Mesenchymal stem cell (in vitro differentiated cells and primary cell): ENCODE measurements at regions not wholly inside any gene's neighbourhood (a gene's known extent, or its start where the extent isn't known, plus 50 kb on each side); places are given as distances from the start of the nearest gene placed in this dataset.

ENCODE experiments used
- DNase-seq: peaks from one replicate; pipeline ENCODE4 v3.0.0-alpha.2; 2013
- H2AFZ ChIP-seq: one replicate; pipeline ENCODE4 v1.6.1; 2013; ENCODE audit warnings: low read depth, mild to moderate bottlenecking, control low read depth, inconsistent platforms, low read length, moderate library complexity
- H2AK5ac ChIP-seq: 2 replicates; pipeline ENCODE4 v1.6.1; 2013; ENCODE audit warnings: low read length, moderate library complexity, mild to moderate bottlenecking, inconsistent platforms; ENCODE audit not compliant: severe bottlenecking
- H2BK120ac ChIP-seq: one replicate; pipeline ENCODE4 v1.6.1; 2013; ENCODE audit warnings: low read depth, mild to moderate bottlenecking, inconsistent platforms, low read length, moderate library complexity
- H2BK12ac ChIP-seq, 2 experiments: one replicate each; pipeline ENCODE4 v1.6.1; 2013; ENCODE audit warnings: inconsistent platforms in 2 of 2, low read length in 2 of 2, mild to moderate bottlenecking in 2 of 2, moderate library complexity in 2 of 2, control low read depth in 1 of 2
- H2BK15ac ChIP-seq: one replicate; pipeline ENCODE4 v1.6.1; 2013; ENCODE audit warnings: mild to moderate bottlenecking, low read depth, inconsistent platforms; ENCODE audit not compliant: poor library complexity, severe bottlenecking
- H2BK5ac ChIP-seq: 2 replicates; pipeline ENCODE4 v1.6.1; 2013; ENCODE audit warnings: low read depth, mild to moderate bottlenecking, low read length, control low read depth, inconsistent platforms; ENCODE audit not compliant: poor library complexity, severe bottlenecking
- H3K14ac ChIP-seq, 2 experiments: one replicate each; pipeline ENCODE4 v1.6.1; 2013; ENCODE audit warnings: inconsistent platforms in 2 of 2, low read length in 2 of 2, control low read depth in 1 of 2, mild to moderate bottlenecking in 1 of 2, moderate library complexity in 1 of 2
- H3K18ac ChIP-seq, 2 experiments: one replicate each; pipeline ENCODE4 v1.6.1; 2013; ENCODE audit warnings: inconsistent platforms in 2 of 2, low read length in 2 of 2, control low read depth in 1 of 2, low read depth in 1 of 2, mild to moderate bottlenecking in 1 of 2
- H3K23ac ChIP-seq, 2 experiments: one replicate each; pipeline ENCODE4 v1.6.1; 2013; ENCODE audit warnings: inconsistent platforms in 2 of 2, low read length in 2 of 2, mild to moderate bottlenecking in 2 of 2, moderate library complexity in 2 of 2, control low read depth in 1 of 2
- H3K27ac ChIP-seq: 2 replicates; pipeline ENCODE4 v1.5.1; 2013; ENCODE audit warnings: mild to moderate bottlenecking, moderate library complexity, low read length, control low read depth, inconsistent platforms; ENCODE audit not compliant: poor library complexity, severe bottlenecking
- H3K27me3 ChIP-seq, 2 experiments: 2 replicates each; pipeline versions ENCODE4 v1.6.1 to v1.7.0; 2013; ENCODE audit warnings: low read length in 2 of 2, mild to moderate bottlenecking in 2 of 2, moderate library complexity in 2 of 2, control low read depth in 1 of 2, inconsistent platforms in 1 of 2; ENCODE audit not compliant: control insufficient read depth in 1 of 2, insufficient read depth in 1 of 2
- H3K36me3 ChIP-seq, 2 experiments: 2 replicates each; pipeline versions ENCODE4 v1.6.1 to v1.7.0; 2013; ENCODE audit warnings: low read length in 2 of 2, control low read depth in 1 of 2, inconsistent platforms in 1 of 2, low read depth in 1 of 2, mild to moderate bottlenecking in 1 of 2; ENCODE audit not compliant: insufficient read depth in 2 of 2, control insufficient read depth in 1 of 2
- H3K4ac ChIP-seq, 2 experiments: one replicate each; pipeline ENCODE4 v1.6.1; 2013; ENCODE audit warnings: inconsistent platforms in 2 of 2, low read length in 2 of 2, mild to moderate bottlenecking in 2 of 2, moderate library complexity in 2 of 2, control low read depth in 1 of 2, low read depth in 1 of 2
- H3K4me1 ChIP-seq: 2 replicates; pipeline ENCODE4 v1.6.1; 2013; ENCODE audit warnings: low read depth, low read length, control low read depth; ENCODE audit not compliant: control insufficient read depth, insufficient read depth
- H3K4me2 ChIP-seq: 2 replicates; pipeline ENCODE4 v1.6.1; 2013; ENCODE audit warnings: low read length, mild to moderate bottlenecking, inconsistent platforms; ENCODE audit not compliant: poor library complexity, severe bottlenecking
- H3K4me3 ChIP-seq, 2 experiments: 2 replicates each; pipeline versions ENCODE4 v1.5.1 to v1.7.0; 2013; ENCODE audit warnings: low read length in 2 of 2, mild to moderate bottlenecking in 2 of 2, control low read depth in 1 of 2, low read depth in 1 of 2; ENCODE audit not compliant: insufficient read depth in 1 of 2
- H3K79me1 ChIP-seq: replicated peaks from 2 replicates; pipeline ENCODE4 v1.6.1; 2013; ENCODE audit warnings: mild to moderate bottlenecking, control low read depth, low read length, inconsistent platforms; ENCODE audit not compliant: poor library complexity, severe bottlenecking
- H3K9ac ChIP-seq: 2 replicates; pipeline ENCODE4 v1.7.0; 2013; ENCODE audit warnings: mild to moderate bottlenecking, low read length, moderate library complexity
- H3K9me3 ChIP-seq: 2 replicates; pipeline ENCODE4 v1.7.0; 2013; ENCODE audit warnings: mild to moderate bottlenecking, low read length; ENCODE audit not compliant: control insufficient read depth
- H4K8ac ChIP-seq: one replicate; pipeline ENCODE4 v1.6.1; 2013; ENCODE audit warnings: inconsistent platforms, mild to moderate bottlenecking, low read length, moderate library complexity
- H4K91ac ChIP-seq: one replicate; pipeline ENCODE4 v1.6.1; 2013; ENCODE audit warnings: mild to moderate bottlenecking, low read length, inconsistent platforms
- WGBS: methylation state at CpG from one replicate; pipeline ENCODE4 v1.1.7; 2013; ENCODE audit warnings: mixed read lengths; 5-methylcytosine and 5-hydroxymethylcytosine counted together

GRCh38 chr2:239650674-239651073, 249.9 kb upstream of the HDAC4 start:
- no peak overlapping the region for H2AFZ ChIP-seq
- peaks cover 5% of the 10 kb centered on the region for H3K9me3 ChIP-seq
- H2BK5ac ChIP-seq = no peak overlapping the region
- no peaks in the 10 kb centered on the region for H3K36me3 ChIP-seq
- H3K18ac ChIP-seq = no peak overlapping the region
- H2BK120ac ChIP-seq = no peak overlapping the region
- no peak overlapping the region for H2BK12ac ChIP-seq
- H3K4me3 ChIP-seq = no peak overlapping the region
- peaks cover 0 to 17% of the 10 kb centered on the region in 2 experiments for H3K27me3 ChIP-seq
- H3K9ac ChIP-seq = no peak overlapping the region
- no peak overlapping the region for H2AK5ac ChIP-seq
- no peak overlapping the region for H3K4me2 ChIP-seq
- H3K27ac ChIP-seq = no peak overlapping the region
- no peak overlapping the region for H4K8ac ChIP-seq
- H3K79me1 ChIP-seq = no peaks in the 10 kb centered on the region
- H2BK15ac ChIP-seq = no peak overlapping the region
- H3K23ac ChIP-seq = no peak overlapping the region
- 56% methylated on average over 1 of the region's 3 CpGs for WGBS
- no peak overlapping the region for H3K14ac ChIP-seq
- no peaks in the 10 kb centered on the region for H3K4me1 ChIP-seq
- no peak overlapping the region for H3K4ac ChIP-seq
- no peak for DNase-seq
- H4K91ac ChIP-seq = no peak overlapping the region

DNA sequence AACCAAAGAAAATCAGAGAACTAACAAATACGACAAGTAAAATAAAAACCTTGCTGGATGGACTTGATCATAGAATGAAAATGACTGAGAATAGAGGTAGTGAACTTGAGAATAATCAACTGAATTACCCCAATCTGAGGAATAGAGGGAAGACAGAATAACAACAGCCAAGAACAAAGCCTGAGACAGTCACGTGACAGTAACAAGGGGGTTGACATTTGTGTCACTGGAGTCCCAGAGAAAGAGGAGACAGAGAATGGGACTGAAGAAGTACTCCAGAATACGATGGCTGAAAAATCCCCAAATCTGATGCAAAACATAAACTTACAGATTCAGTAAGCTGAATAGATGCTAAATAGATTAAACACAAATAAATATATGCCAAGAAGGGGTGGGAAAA, 248.5 kb upstream of the HDAC4 start:
- no peak overlapping the region for H3K18ac ChIP-seq
- peaks cover 5% of the 10 kb centered on the region for H3K9me3 ChIP-seq
- 33% methylated on average over 1 of the region's 3 CpGs for WGBS
- H3K23ac ChIP-seq = no peak overlapping the region
- no peak overlapping the region for H3K9ac ChIP-seq
- H3K4me3 ChIP-seq = no peak overlapping the region
- H3K27me3 ChIP-seq = peaks cover 0 to 11% of the 10 kb centered on the region in 2 experiments
- no peak overlapping the region for H2BK5ac ChIP-seq
- H3K79me1 ChIP-seq = no peaks in the 10 kb centered on the region
- H3K4ac ChIP-seq = no peak overlapping the region
- H2BK12ac ChIP-seq = no peak overlapping the region
- no peak overlapping the region for H2BK15ac ChIP-seq
- no peaks in the 10 kb centered on the region for H3K4me1 ChIP-seq
- H3K4me2 ChIP-seq = no peak overlapping the region
- H4K91ac ChIP-seq = no peak overlapping the region
- H2AK5ac ChIP-seq = no peak overlapping the region
- no peak overlapping the region for H2AFZ ChIP-seq
- no peak overlapping the region for H2BK120ac ChIP-seq
- H3K36me3 ChIP-seq = no peaks in the 10 kb centered on the region
- no peak overlapping the region for H3K27ac ChIP-seq
- no peak overlapping the region for H4K8ac ChIP-seq
- DNase-seq = no peak
- H3K14ac ChIP-seq = no peak overlapping the region

DNA sequence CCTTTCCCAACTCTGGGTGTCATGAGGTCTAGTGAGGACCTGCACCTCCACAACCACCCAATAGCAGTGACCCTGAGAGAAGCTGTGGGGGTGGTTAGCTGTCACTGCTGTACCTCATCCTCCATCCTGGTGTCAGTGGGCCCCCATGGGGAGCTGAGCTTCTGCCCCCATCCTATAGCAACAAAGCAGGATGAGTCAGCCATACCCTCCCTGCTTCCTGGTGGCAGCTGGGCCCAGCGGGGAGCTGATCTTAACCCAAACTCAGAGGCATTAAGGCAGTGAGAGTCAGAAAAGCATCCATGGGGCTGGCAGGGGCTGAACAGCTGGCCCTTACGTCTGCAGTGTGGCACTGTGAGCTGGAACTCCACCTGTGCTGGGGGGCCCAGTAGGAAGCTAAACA, 247.8 kb upstream of the HDAC4 start:
- H3K4ac ChIP-seq = no peak overlapping the region
- no peak overlapping the region for H3K27ac ChIP-seq
- H3K23ac ChIP-seq = no peak overlapping the region
- no peak overlapping the region for H3K18ac ChIP-seq
- H3K4me3 ChIP-seq = no peak overlapping the region
- H2AK5ac ChIP-seq = no peak overlapping the region
- no peak overlapping the region for H3K4me2 ChIP-seq
- no peaks in the 10 kb centered on the region for H3K79me1 ChIP-seq
- no peak overlapping the region for H2BK120ac ChIP-seq
- DNase-seq = no peak
- H3K4me1 ChIP-seq = no peaks in the 10 kb centered on the region
- no peak overlapping the region for H2BK12ac ChIP-seq
- no peak overlapping the region for H2AFZ ChIP-seq
- no peak overlapping the region for H4K8ac ChIP-seq
- no peak overlapping the region for H4K91ac ChIP-seq
- H3K9me3 ChIP-seq = peaks cover 5% of the 10 kb centered on the region
- no peak overlapping the region for H2BK5ac ChIP-seq
- WGBS = 40% methylated on average over 2 of the region's 2 CpGs
- H3K27me3 ChIP-seq = peaks cover 0 to 11% of the 10 kb centered on the region in 2 experiments
- H3K9ac ChIP-seq = no peak overlapping the region
- no peaks in the 10 kb centered on the region for H3K36me3 ChIP-seq
- no peak overlapping the region for H3K14ac ChIP-seq
- no peak overlapping the region for H2BK15ac ChIP-seq

GRCh38 chr2:239647052-239647819, 246.4 kb upstream of the HDAC4 start:
- no peak overlapping the region for H2AK5ac ChIP-seq
- WGBS = 75% methylated on average over 8 of the region's 9 CpGs
- no peak overlapping the region for H3K9ac ChIP-seq
- H3K36me3 ChIP-seq = no peaks in the 10 kb centered on the region
- H3K4me3 ChIP-seq = no peak overlapping the region
- H2BK120ac ChIP-seq = no peak overlapping the region
- peaks cover 0 to 11% of the 10 kb centered on the region in 2 experiments for H3K27me3 ChIP-seq
- no peak overlapping the region for H3K14ac ChIP-seq
- H3K79me1 ChIP-seq = no peaks in the 10 kb centered on the region
- no peak overlapping the region for H4K91ac ChIP-seq
- H4K8ac ChIP-seq = no peak overlapping the region
- DNase-seq = no peak
- H2BK5ac ChIP-seq = no peak overlapping the region
- H3K23ac ChIP-seq = no peak overlapping the region
- peaks cover 5% of the 10 kb centered on the region for H3K9me3 ChIP-seq
- H3K4me2 ChIP-seq = no peak overlapping the region
- no peak overlapping the region for H2BK12ac ChIP-seq
- H3K27ac ChIP-seq = no peak overlapping the region
- H3K18ac ChIP-seq = no peak overlapping the region
- H2AFZ ChIP-seq = no peak overlapping the region
- no peak overlapping the region for H3K4ac ChIP-seq
- no peaks in the 10 kb centered on the region for H3K4me1 ChIP-seq
- no peak overlapping the region for H2BK15ac ChIP-seq
